Thyroid gland (tissue), 4 donors: ENCODE measurements at regions not wholly inside any gene's neighbourhood (a gene's known extent, or its start where the extent isn't known, plus 50 kb on each side); places are given as distances from the start of the nearest gene placed in this dataset.

ENCODE experiments used
- CTCF ChIP-seq, 6 experiments: fragments of 200-600 bp in 3 of 6; fragments of 450-650 bp in 3 of 6; sonication (generic) in 3 of 6; IDR thresholded peaks; one replicate each; pipeline ENCODE4 v1.5.1; 2016 to 2019; ENCODE audit warnings: antibody characterized with exemption in 6 of 6, mild to moderate bottlenecking in 2 of 6, inconsistent platforms in 1 of 6, moderate library complexity in 1 of 6
- POLR2A ChIP-seq, 2 donors: fragments of 450-650 bp; IDR thresholded peaks; one replicate each; pipeline ENCODE4 v1.6.1; 2017; ENCODE audit warnings: antibody characterized with exemption in 2 of 2, mild to moderate bottlenecking in 2 of 2, moderate library complexity in 1 of 2

- TF ChIP-seq CTCF (IDR thresholded peaks at IDR 0.05) (no peak), POLR2A (IDR thresholded peaks at IDR 0.05) (no peak)
These were observed 340.8 kb upstream of the DPH6 start for GRCh38 chr15:35886765-35887164.
